Stimulated activated naive B cell treated with anti-CD40 and anti-IgM and Interleukin-4, amounts not matched to agents 10 μg/mL and 1 μg/mL and 100 μg/mL, for 72 hours (primary cell): ENCODE measurements at regions not wholly inside any gene's neighbourhood (a gene's known extent, or its start where the extent isn't known, plus 50 kb on each side); places are given as distances from the start of the nearest gene placed in this dataset.
A peak's percentile ranks its signal among the peaks of the same experiment; 100 is the strongest.

Experiments used
- ATAC-seq, 2 donors: fragments of 150-1000 bp; cut with Tn5 transposase; replicated peaks; 2 replicates each; pipeline ENCODE4 v1.10.0; 2021; ENCODE audit warnings: moderate library complexity in 1 of 2
- DNase-seq: peaks from one replicate; pipeline ENCODE4 v3.0.0; 2021
- H3K27ac Mint-ChIP-seq: one replicate; pipeline ENCODE4 v1.8.0; 2022; ENCODE audit warnings: mild to moderate bottlenecking, mixed read lengths
- H3K27me3 Mint-ChIP-seq, 2 donors: one replicate each; pipeline ENCODE4 v1.8.0; 2022; ENCODE audit warnings: mixed read lengths in 2 of 2
- H3K36me3 Mint-ChIP-seq, 2 donors: one replicate each; pipeline ENCODE4 v1.8.0; 2022; ENCODE audit warnings: mixed read lengths in 2 of 2, mild to moderate bottlenecking in 1 of 2
- H3K4me1 Mint-ChIP-seq, 2 donors: one replicate each; pipeline ENCODE4 v1.8.0; 2022; ENCODE audit warnings: mixed read lengths in 2 of 2, mild to moderate bottlenecking in 1 of 2
- H3K4me3 Mint-ChIP-seq, 2 donors: one replicate each; pipeline ENCODE4 v1.8.0; 2022; ENCODE audit warnings: mild to moderate bottlenecking in 2 of 2, mixed read lengths in 2 of 2, moderate library complexity in 1 of 2
- H3K9me3 Mint-ChIP-seq, 2 donors: one replicate each; pipeline ENCODE4 v1.8.0; 2022; ENCODE audit warnings: mixed read lengths in 2 of 2, mild to moderate bottlenecking in 1 of 2

DNA sequence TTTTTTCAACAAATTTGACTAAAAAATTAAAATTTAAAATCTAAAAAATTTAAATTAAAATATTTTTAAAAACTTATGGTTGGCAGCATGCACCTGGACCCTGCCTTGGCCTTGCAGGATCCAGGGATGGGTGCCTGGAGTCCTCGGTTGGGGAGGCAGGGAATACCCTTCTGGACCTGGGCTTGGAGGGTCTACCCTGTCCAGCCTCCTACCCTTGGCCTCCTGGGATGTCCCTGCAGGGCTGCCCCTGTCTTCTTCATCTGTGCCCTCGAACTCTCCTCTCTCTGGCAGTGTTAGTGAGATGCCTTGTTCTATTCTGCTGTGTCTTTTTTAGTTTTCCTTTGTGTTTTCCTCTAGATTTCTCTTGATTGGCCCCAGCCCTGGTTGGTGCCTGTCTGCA is 68.9 kb upstream of the HAAO start:
- H3K9me3 Mint-ChIP-seq, result peaks cover 0 to 6% of the 10 kb centered on the region in 2 donors
- ATAC-seq (no peak), DNase-seq (no peak)
- H3K4me3 Mint-ChIP-seq, result no peak overlapping the region
- no peak overlapping the region for H3K27ac Mint-ChIP-seq
- H3K27me3 Mint-ChIP-seq, result peaks cover 5 to 6% of the 10 kb centered on the region in 2 donors
- H3K4me1 Mint-ChIP-seq, result peaks cover 2 to 5% of the 10 kb centered on the region in 2 donors
- peaks cover 0 to 2% of the 10 kb centered on the region in 2 donors for H3K36me3 Mint-ChIP-seq

DNA sequence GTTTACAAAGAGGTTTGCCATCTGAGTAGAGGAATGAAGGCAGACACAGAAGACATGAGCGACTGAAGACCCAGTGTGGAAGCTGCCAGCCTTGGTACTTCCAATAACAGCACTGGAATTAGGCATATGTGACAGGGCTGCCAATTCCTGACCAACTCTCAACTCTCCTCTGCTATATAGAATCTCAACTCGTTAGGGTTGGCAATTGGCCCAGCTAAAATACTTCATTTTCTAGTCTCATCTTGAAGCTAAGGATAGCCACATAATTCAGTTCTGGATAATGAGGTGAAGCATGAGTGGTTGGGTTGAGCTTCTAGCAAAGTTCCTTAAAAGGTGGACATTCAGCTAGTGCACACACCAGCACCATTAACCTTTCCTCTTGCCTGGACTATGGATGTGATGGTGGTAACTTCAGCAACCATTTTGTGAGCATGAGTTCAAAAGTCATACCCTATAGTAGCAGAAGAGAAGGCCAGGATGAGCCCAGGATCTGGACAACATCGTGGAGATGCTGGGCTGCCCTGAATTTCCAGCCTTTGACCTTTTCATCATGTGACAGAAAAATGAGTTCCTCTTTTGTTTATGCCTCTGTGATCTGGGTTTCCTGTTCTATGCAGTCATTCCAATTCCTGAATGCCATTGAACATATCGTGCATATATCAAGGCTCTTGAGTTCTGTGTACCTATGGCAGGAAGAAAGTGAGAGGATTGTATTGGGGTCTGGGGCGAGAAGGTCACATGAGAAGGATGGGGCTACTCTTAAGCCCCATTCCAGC is 68.1 kb upstream of the HAAO start:
- H3K27ac Mint-ChIP-seq, result no peak overlapping the region
- no peak for ATAC-seq
- H3K4me3 Mint-ChIP-seq, result no peak overlapping the region
- peaks cover 5 to 6% of the 10 kb centered on the region in 2 donors for H3K27me3 Mint-ChIP-seq
- no peaks in the 10 kb centered on the region for H3K36me3 Mint-ChIP-seq
- H3K9me3 Mint-ChIP-seq, result peaks cover 0 to 3% of the 10 kb centered on the region in 2 donors
- peaks cover 2 to 5% of the 10 kb centered on the region in 2 donors for H3K4me1 Mint-ChIP-seq
- no peak for DNase-seq

DNA sequence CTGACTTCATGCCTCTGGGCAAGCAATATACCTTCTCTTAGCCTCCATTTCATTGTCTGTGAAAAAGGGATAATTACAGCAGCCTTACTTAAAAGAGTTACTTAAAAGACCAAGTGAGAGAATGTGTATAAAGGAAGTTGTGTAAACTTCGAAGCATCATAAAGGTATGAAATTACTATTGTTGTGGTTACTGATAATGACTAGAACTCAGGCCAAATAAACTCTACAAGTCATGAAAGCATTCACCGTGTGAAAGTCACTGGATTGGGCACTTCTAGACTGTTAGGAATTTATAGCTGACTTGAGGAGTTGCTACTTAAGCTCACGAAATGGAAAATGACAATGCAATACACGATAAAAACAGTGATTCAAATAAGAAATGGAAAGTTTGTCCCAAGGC is 67.4 kb upstream of the HAAO start:
- no peak overlapping the region for H3K27ac Mint-ChIP-seq
- ATAC-seq (no peak), DNase-seq (no peak)
- peaks cover 0 to 3% of the 10 kb centered on the region in 2 donors for H3K9me3 Mint-ChIP-seq
- no peaks in the 10 kb centered on the region for H3K36me3 Mint-ChIP-seq
- H3K4me3 Mint-ChIP-seq, result no peak overlapping the region
- H3K27me3 Mint-ChIP-seq, result peaks cover 5 to 6% of the 10 kb centered on the region in 2 donors
- peaks cover 2 to 5% of the 10 kb centered on the region in 2 donors for H3K4me1 Mint-ChIP-seq

DNA sequence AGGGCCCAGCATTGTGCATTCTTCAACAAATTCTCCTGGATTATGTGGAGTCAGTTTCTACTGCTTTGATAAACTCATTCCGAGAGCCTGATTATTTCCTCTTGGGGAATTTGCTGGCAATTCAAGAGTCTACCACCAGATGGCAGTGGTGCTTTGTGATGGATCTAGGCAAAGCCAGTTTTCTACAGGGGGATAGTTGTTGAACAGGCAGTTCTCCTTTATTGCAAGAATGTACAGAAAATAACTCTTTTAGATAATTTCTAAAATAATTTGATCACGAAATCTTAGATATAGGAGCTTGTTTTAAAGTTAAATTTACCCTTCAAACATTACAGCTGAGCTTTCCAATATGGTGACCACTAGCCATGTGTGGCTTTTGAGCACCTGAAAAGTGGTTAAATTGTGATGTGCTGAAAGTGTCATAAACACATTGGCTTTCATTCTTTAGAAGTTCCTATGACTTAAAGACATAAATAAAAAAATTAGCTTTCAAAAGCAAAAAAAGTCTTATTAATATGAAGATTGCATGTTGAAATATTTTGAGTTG is 66.7 kb upstream of the HAAO start:
- peak; percentile 34 to 53 for ATAC-seq

DNA sequence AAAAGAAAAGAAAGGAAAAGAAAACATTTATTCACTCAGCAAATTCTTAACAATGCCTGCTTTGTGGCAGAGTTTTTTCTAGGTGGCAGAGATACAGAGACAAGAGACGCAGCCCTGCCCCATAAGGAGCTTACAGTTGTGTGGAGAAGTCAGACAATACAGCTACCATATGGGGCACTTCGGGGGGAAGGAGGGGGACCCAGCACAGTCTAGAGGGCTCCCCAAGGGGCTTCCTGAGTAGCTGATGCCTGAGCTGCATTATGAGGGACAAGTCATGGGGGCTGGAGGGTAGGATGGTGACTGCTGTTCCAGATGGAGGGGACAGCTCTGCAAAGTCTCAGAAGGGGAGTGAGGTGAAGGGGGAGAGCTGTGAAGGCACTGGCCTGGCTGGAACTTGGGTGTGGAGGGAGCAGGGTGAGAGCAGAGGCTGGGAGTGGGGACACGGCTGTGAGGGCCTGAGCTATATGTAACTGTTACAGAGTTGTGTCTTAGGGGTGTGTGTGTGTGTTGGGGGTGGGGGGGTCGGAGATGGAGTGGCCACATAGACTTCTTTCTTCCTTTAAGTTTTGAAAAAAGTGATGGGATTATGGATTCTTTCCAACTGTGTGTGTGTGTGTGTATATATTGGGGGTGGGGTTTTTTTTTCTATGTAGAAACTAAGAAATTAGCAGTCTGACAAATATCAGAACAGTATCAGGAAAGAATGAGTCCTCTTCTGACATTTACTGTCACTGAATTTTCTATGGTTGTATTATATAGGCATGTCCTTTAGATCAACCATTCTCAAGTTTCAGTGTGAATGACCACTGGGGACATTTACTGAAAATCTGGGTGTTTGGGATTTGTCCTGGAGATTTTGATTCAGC is 66.0 kb upstream of the HAAO start:
- DNase-seq (no peak), ATAC-seq (no peak)
- Mint-ChIP-seq H3K4me3 (no peak overlapping the region), H3K27me3 (peaks cover 5 to 6% of the 10 kb centered on the region in 2 donors), H3K27ac (no peak overlapping the region), H3K36me3 (no peaks in the 10 kb centered on the region), H3K9me3 (peaks cover 0 to 3% of the 10 kb centered on the region in 2 donors), H3K4me1 (peaks cover 2 to 5% of the 10 kb centered on the region in 2 donors)

More for the DNA sequence above, 66.7 kb upstream of the HAAO start:
- Mint-ChIP-seq H3K27me3 (peaks cover 5 to 6% of the 10 kb centered on the region in 2 donors), H3K36me3 (no peaks in the 10 kb centered on the region), H3K27ac (no peak overlapping the region), H3K4me1 (peaks cover 2 to 5% of the 10 kb centered on the region in 2 donors), H3K9me3 (peaks cover 0 to 3% of the 10 kb centered on the region in 2 donors), H3K4me3 (no peak overlapping the region)
- DNase-seq, result peak; percentile 63

DNA sequence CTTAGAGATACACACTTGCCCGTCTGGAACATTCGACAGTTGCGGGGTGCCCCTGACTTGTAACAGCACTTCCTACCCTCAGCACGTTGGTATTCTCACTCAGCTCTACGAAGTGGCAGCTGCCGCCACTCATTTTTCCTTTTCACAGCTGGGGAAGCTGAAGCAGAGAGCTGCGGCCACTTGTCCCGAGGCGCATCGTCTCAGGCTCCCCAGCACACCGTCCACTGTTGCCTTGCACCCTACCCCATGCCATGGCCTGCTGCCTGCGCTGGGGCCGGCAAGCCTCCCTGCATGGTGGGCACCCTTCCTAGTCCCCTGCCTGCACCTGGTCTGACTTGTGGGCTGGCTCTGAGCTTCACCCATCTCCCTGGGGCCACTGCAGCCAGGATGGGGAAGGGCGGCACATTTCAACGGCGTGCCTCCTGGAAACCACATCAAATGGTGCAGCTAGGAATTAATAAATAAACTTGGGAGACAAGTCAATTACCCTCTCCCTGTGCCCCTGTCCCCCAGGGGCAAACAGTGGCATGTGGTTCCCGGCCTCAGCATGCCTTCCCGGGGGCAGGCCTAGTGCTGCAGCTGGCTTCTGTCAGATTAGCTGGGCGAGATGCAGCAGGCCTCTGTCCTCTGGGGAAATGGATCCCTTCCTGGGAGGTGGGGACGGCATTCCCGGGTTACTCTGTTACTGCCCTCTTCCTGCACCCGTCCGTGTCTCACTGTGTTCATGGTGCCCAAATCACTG is 64.7 kb upstream of the HAAO start:
- H3K4me1 Mint-ChIP-seq, result peaks cover 2 to 5% of the 10 kb centered on the region in 2 donors
- ATAC-seq (no peak), DNase-seq (no peak)
- H3K9me3 Mint-ChIP-seq, result peaks cover 0 to 3% of the 10 kb centered on the region in 2 donors
- H3K27ac Mint-ChIP-seq, result no peak overlapping the region
- H3K36me3 Mint-ChIP-seq, result no peaks in the 10 kb centered on the region
- H3K4me3 Mint-ChIP-seq, result no peak overlapping the region
- H3K27me3 Mint-ChIP-seq, result peaks cover 5 to 6% of the 10 kb centered on the region in 2 donors

DNA sequence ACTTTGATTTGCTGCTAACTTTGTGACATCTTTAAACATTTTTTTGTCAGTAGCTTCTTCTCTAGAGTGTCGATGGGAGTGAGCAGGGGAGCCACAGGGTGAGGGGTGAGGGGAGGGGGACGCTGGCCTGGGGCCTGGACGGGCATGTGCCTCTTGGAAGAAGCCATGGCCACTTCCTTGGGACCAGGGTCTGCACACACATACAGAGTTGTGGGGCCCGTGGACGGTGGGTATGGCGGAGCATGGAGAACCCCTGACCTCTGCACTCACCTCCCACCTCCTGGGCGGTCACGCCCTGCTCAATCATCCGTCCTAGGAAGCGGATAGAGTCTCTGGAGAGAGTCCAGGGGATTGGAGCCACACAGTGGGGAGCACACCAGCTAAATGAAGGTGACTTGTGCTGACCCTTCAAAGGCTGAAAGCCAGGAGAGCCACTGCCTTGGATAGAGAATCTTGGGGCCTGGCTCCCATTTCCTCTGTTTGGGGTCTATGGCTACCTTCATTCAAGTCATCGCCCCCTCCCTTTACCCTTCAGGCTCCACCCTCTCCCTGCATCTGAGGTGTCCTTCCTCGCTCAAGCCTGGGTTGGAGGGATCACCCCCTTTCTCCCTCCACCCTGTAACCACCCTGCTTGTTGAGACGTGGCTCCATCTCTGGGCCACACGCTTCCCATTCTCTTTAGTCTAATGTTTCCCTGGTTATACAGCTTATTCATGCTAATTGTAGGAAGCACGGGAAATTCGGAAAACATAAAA is 63.9 kb upstream of the HAAO start:
- no peak overlapping the region for H3K4me3 Mint-ChIP-seq

DNA sequence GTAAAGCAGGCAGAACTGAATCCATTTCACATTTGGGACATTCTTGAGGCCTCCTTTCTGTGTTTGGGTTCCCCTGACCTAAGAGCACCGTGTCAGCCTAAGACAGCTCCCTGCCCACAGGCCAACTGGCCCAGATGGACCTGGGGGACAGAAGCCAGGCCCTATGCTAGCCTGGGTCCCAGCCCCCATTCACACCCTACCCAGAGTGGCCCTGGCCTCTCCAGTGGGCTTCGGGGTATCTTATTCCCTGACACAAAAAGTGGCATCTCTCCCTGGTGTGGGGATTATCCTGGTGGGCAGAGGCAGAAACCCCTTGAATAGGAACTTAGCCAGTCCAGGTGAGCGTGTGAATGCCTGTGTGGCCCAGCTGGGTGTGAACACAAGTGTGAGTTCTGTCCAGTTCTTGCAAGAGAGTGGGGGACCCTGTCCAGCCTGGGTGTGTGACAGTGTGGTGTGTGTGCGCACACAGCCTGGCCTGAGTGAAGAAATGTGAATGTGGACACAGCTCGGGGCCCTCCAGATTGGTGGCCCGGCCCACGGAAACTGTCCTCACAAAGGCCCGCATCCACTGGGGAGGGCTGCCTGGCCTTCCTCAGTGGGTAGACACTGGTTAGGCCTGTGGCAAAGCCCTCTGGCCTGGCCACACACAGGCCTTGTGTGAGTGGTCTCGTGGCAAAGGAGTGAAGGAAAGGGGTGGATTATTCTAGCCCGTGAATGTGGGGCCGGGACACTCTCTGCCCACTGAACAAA is 63.0 kb upstream of the HAAO start:
- H3K9me3 Mint-ChIP-seq, result peaks cover 0 to 3% of the 10 kb centered on the region in 2 donors
- H3K4me1 Mint-ChIP-seq, result peaks cover 0 to 2% of the 10 kb centered on the region in 2 donors
- ATAC-seq, result no peak
- no peaks in the 10 kb centered on the region for H3K36me3 Mint-ChIP-seq
- no peak overlapping the region for H3K27ac Mint-ChIP-seq
- H3K4me3 Mint-ChIP-seq, result no peak overlapping the region
- H3K27me3 Mint-ChIP-seq, result peaks cover 5 to 6% of the 10 kb centered on the region in 2 donors
- no peak for DNase-seq

More for the DNA sequence above, 63.9 kb upstream of the HAAO start:
- Mint-ChIP-seq H3K9me3 (peaks cover 0 to 3% of the 10 kb centered on the region in 2 donors), H3K27me3 (peaks cover 5 to 6% of the 10 kb centered on the region in 2 donors), H3K36me3 (no peaks in the 10 kb centered on the region), H3K4me1 (peaks cover under 1 to 2% of the 10 kb centered on the region in 2 donors), H3K27ac (no peak overlapping the region)
- ATAC-seq (no peak), DNase-seq (no peak)

DNA sequence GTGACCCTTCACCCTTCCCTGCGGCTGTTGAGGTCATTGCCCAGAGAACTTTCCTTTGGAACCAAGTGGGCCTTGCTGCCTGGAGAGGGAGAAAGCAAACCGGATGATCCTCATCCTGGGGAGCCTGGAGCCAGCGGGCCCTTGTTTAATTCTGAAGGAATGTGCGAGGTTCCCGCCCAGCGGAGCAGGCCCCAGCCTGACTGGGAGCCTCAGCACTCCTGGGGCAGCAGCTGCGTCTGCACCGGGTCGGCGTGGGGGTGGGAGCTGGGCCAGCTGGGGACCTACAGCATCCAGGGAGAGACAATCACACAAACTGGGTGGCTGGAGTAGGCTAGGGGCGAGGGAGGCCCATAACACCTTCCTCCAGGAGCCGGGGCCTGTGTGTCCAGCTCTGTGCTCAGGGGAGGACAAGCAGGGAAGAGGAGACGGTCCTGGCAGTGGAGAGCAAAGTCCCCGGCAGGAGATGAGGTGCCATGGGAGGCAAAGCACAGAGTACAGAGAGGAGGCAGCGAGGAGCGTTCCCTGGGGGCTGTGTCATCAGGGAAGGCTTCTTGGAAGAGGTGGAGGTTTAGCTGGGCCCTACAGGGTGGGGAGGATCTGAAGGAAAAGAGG is 61.9 kb upstream of the HAAO start:
- Mint-ChIP-seq H3K27ac (no peak overlapping the region), H3K4me3 (no peak overlapping the region), H3K4me1 (peaks cover 0 to 2% of the 10 kb centered on the region in 2 donors), H3K9me3 (peaks cover 0 to 3% of the 10 kb centered on the region in 2 donors), H3K27me3 (peaks cover 5 to 6% of the 10 kb centered on the region in 2 donors), H3K36me3 (no peaks in the 10 kb centered on the region)
- DNase-seq (no peak), ATAC-seq (no peak)

DNA sequence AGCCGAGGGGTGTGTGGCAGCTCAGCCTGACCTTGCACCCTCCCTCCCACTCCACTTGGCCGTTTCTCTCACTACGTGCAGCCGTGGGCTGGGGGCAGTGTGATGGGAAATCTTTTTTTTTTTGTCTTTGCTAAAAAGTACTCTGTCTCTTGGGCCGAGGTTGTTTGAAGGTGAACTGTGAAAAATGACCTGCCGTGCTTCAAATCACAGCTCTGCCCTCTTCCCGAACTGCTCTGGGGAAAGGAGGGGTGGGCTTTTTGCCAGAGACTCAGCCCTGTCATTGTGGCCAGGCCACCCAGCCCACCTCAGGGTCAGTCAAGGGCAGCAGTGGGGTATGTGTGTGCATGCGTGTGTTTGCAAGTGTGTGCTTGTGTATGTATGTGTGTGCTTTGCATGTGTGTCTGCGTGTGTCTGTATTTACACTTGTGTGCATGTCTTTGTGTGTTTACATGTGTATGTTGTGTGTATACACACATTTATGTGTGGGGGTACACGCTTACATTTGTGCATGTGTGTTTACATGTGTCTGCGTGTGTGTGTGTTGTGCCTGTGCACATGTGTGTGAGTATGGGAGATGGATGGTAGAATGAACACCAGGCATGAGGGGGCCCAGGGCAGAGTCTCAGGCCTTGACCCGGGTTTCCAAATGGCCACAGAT is 61.3 kb upstream of the HAAO start:
- ATAC-seq, result no peak
- peaks cover 0 to 2% of the 10 kb centered on the region in 2 donors for H3K4me1 Mint-ChIP-seq
- H3K27ac Mint-ChIP-seq, result no peak overlapping the region
- H3K4me3 Mint-ChIP-seq, result no peak overlapping the region
- H3K9me3 Mint-ChIP-seq, result peaks cover 0 to 3% of the 10 kb centered on the region in 2 donors
- peaks cover 0 to 2% of the 10 kb centered on the region in 2 donors for H3K36me3 Mint-ChIP-seq
- no peak for DNase-seq
- peaks cover 5 to 6% of the 10 kb centered on the region in 2 donors for H3K27me3 Mint-ChIP-seq

DNA sequence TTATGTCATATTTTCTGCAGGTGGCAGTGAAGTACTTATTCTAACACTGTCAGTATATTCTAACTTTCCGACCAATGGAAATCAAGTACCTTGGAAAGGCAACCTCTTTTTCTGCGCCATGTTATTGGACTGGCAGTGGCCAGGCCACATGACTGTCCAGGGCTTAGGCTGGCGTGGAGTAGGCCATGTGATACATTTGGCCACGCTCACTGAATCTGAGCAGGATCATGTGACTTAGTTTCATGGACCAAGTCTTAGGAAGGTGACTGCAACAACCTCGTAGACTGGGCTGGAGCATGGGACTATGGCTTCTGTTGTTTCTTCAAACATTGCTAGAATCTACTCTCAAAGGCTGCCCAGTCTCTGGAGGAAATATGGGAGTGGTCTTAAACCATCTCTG is 60.4 kb upstream of the HAAO start:
- H3K27me3 Mint-ChIP-seq, result peaks cover 0 to 5% of the 10 kb centered on the region in 2 donors
- no peak overlapping the region for H3K4me3 Mint-ChIP-seq
- ATAC-seq, result no peak
- DNase-seq, result no peak
- H3K27ac Mint-ChIP-seq, result no peak overlapping the region
- no peaks in the 10 kb centered on the region for H3K9me3 Mint-ChIP-seq
- peaks cover 0 to 2% of the 10 kb centered on the region in 2 donors for H3K36me3 Mint-ChIP-seq
- H3K4me1 Mint-ChIP-seq, result peaks cover 0 to 2% of the 10 kb centered on the region in 2 donors

DNA sequence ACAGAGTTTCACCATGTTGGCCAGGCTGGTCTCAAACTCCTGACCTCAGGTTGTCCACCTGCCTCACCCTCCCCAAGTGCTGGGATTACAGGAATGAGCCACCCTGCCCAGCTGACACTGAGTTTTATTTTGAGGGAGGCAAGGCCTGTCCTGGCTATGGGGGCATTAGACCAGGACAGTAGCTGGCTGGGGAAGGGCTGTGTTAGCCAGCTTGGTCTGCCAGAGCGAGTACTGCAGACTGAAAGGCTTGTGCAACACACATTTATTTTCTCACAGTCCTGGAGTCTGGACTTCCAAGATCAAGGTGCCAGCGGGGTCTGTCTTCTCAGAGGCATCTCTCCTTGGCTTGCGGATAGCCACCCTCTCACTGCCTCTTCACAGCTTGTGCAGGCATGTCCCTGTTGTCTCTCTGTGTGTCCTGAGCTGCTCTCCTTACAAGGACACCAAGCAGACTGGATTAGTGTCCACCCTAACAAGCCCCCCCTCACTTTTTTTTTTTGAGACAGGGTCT is 59.4 kb upstream of the HAAO start:
- Mint-ChIP-seq H3K27me3 (peaks cover 0 to 3% of the 10 kb centered on the region in 2 donors), H3K4me1 (peaks cover 0 to under 1% of the 10 kb centered on the region in 2 donors), H3K27ac (no peak overlapping the region), H3K4me3 (no peak overlapping the region), H3K9me3 (no peaks in the 10 kb centered on the region), H3K36me3 (peaks cover 0 to 2% of the 10 kb centered on the region in 2 donors)
- no peak for DNase-seq
- no peak for ATAC-seq
